Stimulated activated CD4-positive, alpha-beta T cell treated with anti-CD3 and anti-CD28 coated beads, Interleukin-4, amount 100 ng/mL, for 1 hour (primary cell): ENCODE measurements at regions not wholly inside any gene's neighbourhood (a gene's known extent, or its start where the extent isn't known, plus 50 kb on each side); places are given as distances from the start of the nearest gene placed in this dataset.
"Not testable (repeated sequence)": the region's sequence is repeated elsewhere in the genome, so short reads cannot be mapped to it uniquely, and the experiment has no call there.

Experiments used
- DNase-seq: peaks from one replicate; pipeline ENCODE4 v3.0.0-alpha.2; 2020

DNA sequence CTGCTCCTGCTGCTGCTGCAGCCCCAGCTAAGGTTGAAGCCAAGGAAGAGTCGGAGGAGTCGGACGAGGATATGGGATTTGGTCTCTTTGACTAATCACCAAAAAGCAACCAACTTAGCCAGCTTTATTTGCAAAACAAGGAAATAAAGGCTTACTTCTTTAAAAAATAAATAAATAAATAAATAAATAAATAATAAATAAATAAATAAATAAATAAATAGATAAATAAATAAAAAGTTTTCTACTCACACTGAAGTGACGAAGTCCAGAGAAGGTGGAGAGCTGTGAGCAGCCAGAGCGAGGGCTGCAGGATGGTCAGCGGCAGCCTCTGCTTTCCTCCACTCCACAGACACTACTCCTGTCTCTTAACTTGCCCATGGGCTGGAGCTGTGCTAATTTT lies 105.6 kb upstream of the ATL2 start:
- not testable (repeated sequence) for DNase-seq

DNA sequence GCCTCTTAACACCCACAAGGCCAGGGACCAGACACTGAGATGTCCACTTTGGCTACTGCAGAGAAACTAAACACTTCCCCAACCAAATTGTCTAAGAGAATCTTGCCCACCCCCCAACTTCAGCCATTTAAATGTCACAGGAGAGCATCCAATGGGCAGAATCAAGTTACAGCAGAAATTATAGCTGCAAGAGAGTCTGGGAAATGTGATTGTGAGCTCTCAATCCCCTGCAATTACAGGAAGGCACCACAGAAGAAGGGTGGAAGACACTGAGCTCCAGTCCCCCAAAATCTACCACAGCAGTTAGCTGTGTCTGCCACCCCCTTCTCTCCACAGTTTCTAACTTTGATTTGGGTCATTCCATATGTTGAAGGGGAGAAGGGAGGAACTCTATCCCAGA lies 103.5 kb upstream of the ATL2 start:
- no peak for DNase-seq

DNA sequence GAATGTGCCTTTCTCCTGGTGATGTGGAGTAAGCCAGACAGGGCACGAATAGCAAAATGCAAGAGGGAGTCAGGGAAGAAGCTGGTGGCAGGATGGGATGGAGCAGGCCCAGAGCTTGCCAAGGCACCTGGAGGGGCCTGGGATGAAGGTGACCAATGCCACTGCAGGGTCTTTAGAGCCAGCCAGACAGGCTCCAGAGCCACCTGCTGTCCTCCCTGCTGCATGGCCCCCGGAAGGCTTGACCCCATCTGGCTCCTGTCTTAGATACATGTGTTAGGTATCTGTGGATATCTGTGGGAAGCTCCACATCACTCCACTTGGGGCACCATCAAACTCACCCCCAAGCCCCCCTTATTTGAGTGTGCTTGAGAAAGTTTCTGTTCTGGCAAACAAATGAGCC lies 99.9 kb upstream of the ATL2 start:
- DNase-seq: no peak

DNA sequence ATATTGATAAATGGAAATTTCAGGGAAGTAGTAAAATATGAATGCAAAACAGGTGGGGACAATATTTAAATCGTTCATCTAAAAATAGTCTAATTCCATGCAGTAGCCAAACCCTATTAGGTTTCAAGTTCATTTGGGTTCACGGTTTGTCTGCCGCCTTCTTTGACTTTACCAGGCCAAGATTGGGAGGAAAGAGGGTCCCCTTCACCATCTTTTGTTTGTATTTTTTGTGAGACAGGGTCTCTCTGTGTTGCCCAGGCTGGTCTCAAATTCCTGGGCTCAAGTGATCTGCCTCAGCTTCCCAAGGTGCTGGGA lies 98.5 kb upstream of the ATL2 start:
- no peak for DNase-seq

- DNase-seq: no peak
These were observed 97.9 kb upstream of the ATL2 start for GRCh38 chr2:38474715-38475566.

DNA sequence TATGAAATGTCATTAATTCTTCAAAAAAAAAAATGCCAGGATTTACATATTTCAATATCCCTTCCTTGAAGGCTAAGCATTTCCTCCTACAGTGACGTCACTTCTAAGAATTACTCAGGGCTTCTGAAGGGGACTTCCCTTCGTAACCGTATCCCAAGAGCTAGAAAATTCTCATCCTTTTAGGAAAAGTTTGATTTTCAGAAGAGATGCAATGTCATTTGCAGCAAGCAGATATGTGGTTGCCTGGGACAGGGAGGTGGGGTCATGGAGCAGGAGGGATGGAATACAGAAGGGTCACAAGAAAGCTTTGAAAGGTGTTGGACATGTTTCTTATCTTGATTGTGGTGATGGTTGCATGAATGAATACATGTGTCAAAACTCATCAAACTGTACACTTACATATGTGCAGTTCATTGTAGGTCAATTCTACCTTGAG lies 97.0 kb upstream of the ATL2 start:
- DNase-seq: no peak

- DNase-seq: no peak
These were observed 96.4 kb upstream of the ATL2 start for GRCh38 chr2:38473333-38474005.

- DNase-seq: no peak
These were observed 93.0 kb upstream of the ATL2 start for GRCh38 chr2:38470115-38470514.

- no peak for DNase-seq
These were observed 90.8 kb upstream of the ATL2 start for GRCh38 chr2:38467768-38468455.

GRCh38 chr2:38466876-38467767 lies 90.0 kb upstream of the ATL2 start:
- DNase-seq: no peak

- DNase-seq: no peak
These were observed 89.3 kb upstream of the ATL2 start for GRCh38 chr2:38466409-38466808.

- no peak for DNase-seq
These were observed 88.7 kb upstream of the ATL2 start for GRCh38 chr2:38465789-38466127.

DNA sequence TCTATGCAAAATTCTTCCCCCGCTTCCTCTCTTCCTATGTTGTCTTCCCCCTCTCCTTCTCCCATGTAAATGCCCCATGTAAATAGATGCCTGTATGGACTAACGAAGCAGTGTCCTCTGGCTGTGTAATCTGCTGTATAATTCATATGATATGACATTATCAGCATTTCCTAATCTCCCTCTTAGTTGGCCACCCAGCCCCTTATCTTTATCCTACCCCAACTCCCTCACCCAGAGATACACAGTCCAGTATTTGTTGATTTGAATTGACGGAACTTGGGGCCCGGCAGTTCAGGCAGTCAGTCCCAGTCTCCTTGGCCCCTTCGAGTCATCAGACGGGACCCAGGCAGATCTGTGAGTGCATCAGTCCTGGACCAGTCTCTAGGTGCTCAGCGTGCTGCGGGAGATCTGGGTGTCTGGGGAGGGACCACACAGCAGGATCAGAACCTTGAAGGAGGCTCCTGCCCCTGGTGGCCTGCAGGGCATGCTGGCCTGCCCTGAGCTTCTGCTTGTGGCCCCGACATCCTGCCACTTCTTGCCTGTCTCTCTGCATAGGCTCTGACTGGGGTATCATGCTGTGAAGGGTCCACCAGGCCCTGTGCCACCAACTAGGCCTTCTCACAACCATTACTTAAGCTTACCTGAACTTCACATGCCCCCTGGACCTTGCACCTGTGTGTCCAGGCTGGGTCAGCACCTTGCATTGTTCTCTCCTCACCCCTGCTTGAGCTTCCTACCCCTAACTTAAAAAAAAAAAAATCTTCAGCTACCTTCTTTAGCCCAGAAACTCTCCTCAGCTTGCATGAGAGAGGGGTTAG lies 88.1 kb upstream of the ATL2 start:
- DNase-seq: no peak

DNA sequence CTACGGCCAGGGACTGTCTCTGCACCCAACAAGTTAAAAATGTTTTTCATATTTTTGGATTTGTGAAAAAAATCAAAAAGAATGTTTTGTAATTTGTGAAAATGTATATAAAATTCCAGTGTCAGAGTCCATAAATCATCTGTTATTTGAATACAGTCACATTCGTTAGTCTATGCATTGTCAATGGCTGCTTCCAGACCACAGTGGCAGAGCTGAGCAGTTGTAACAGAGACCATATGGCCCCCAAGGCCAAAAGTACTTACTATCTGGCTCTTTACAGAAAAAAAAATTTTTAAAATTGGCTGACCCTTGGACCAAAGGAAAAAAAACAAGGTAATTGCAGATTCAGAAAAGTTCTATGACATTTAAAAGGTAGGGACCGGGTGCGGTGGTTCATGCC lies 86.7 kb upstream of the ATL2 start:
- no peak for DNase-seq

- peak; percentile 11 for DNase-seq
These were observed 85.1 kb upstream of the ATL2 start for GRCh38 chr2:38462121-38462661.

DNA sequence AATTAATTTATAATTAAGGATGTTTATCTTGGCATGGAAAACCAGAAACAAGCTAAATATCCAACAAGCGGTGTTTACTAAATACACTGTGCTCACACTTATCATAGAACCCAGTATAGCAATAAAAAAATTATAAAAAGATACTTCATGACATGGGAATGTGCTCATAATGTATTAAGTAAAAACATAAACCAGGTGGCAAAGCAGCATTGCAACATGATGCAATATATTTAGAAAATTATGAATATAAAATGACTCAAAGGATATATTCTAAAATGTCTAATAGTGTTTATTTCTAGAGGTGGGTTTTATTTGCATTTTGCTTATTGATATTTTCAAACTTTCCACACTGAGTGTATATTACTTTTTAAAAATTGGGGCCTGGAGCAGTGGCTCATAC lies 84.4 kb upstream of the ATL2 start:
- no peak for DNase-seq

DNA sequence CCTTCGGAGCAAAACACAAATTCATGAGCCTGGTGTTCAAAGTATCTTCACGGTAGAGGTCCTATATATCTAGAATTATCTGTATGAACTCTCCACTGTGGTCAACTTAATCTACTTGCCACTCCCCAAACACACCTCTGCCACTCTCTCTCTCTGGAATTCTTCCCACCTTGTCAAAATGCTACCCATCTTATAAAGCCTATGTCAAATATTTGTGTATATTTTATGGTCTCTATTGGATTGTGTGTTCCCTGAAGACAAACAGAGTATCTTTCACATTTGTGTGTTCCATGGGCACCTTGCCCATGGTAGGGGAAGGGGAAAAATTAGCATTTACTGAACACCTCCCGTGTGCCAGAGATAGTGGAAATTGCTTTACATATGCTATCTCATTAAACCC lies 83.2 kb upstream of the ATL2 start:
- no peak for DNase-seq

DNA sequence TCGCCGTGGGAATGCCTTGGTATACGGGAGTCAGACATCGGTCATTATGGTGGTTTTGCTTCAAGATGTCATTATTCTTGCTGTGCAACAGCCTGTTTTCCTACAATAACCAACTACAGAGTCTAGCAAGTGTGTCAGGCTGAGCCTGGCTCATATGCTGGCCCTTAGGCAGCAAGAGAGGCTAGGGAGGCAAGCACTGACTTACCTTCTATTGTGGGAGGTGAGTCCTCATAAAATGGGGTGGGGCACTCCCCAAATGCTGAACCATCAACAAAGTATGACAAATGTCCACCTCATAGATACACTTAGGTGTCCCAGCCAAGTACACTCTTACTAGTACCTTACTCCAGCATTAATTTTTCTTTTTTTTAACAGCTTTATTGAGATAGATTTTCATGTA lies 77.0 kb upstream of the ATL2 start:
- DNase-seq: no peak

GRCh38 chr2:38451778-38452177 lies 74.7 kb upstream of the ATL2 start:
- DNase-seq: not testable (repeated sequence)

- DNase-seq: no peak
These were observed 73.4 kb upstream of the ATL2 start for GRCh38 chr2:38450509-38450908.

DNA sequence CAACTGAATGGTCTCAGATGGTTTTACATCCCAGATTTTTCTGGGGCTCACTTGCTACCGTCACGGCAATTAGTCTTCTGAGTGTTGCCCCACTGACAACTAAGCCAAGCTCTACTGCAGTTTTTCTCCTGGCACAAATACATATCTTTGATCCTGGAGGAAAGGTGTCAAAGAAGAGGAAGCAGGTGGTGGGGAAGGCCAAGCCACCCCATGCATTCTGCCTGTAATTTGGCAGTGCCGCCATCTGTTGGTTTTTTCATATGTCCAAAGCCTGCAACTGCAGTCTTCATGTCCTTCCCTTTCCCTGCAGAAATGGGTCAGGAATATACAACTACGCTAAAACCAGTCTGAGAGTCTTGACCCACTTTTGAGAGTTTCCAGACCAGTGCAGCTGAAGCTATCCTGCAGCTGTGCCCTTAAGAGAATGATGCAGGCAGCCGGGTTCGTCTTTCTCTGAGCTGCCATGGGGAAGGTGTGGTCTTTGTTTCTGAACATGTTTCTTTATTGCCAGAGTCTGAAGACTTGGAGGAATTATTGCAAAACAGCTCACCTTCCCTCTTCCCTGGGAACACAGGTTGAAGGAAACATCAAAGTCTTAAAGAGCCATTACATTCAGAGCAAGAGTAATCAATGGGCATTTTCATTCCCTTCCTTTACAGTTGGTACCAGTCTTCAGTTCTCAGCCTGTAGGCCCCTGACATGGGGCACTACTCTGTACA lies 71.8 kb upstream of the ATL2 start:
- no peak for DNase-seq
